ENCODE measurements at regions not wholly inside any gene's neighbourhood (a gene's known extent, or its start where the extent isn't known, plus 50 kb on each side); places are given as distances from the start of the nearest gene placed in this dataset.

- no peak for TF ChIP-seq Cebpa-rat (IDR thresholded peaks at IDR 0.05)
- H3K4me3 ChIP-seq = no peak overlapping the region
- H3K36me3 ChIP-seq = no peaks in the 10 kb centered on the region
Observed at GRCh38 chr5:84569307-84569706, 184.6 kb upstream of the EDIL3 start.

GRCh38 chr5:84568171-84568570 is 183.5 kb upstream of the EDIL3 start:
- Histone ChIP-seq H3K9me3 (replicated peaks in 1 of 11) (no peaks in the 10 kb centered on the region), H3K36me3 (no peaks in the 10 kb centered on the region), H3K4me2 (no peak overlapping the region), H3K27me3 (no peaks in the 10 kb centered on the region), H3K27ac (no peak overlapping the region), H3K9ac (no peak overlapping the region), H3K4me1 (no peaks in the 10 kb centered on the region), H4K20me1 (no peaks in the 10 kb centered on the region), H3K4me3 (no peak overlapping the region)
- TF ChIP-seq Cebpa-rat (IDR thresholded peaks at IDR 0.05) = no peak

More at GRCh38 chr5:84569307-84569706, 184.6 kb upstream of the EDIL3 start:
- Histone ChIP-seq H3K9ac (no peak overlapping the region), H3K4me2 (no peak overlapping the region), H3K4me1 (no peaks in the 10 kb centered on the region), H3K27me3 (no peaks in the 10 kb centered on the region), H3K27ac (no peak overlapping the region), H4K20me1 (no peaks in the 10 kb centered on the region), H3K9me3 (replicated peaks in 1 of 11) (no peaks in the 10 kb centered on the region)

- H3K27me3 ChIP-seq = no peaks in the 10 kb centered on the region
- H3K9ac ChIP-seq = no peak overlapping the region
- no peak overlapping the region for H3K4me3 ChIP-seq
- no peaks in the 10 kb centered on the region for H4K20me1 ChIP-seq
- H3K27ac ChIP-seq = no peak overlapping the region
- H3K36me3 ChIP-seq = no peaks in the 10 kb centered on the region
- H3K9me3 ChIP-seq (replicated peaks in 1 of 11) = no peaks in the 10 kb centered on the region
- no peaks in the 10 kb centered on the region for H3K4me1 ChIP-seq
- TF ChIP-seq Cebpa-rat (IDR thresholded peaks at IDR 0.05) = no peak
- H3K4me2 ChIP-seq = no peak overlapping the region
Observed at GRCh38 chr5:84565866-84566265, 181.2 kb upstream of the EDIL3 start.

GRCh38 chr5:84564321-84565075 is 179.8 kb upstream of the EDIL3 start:
- TF ChIP-seq Cebpa-rat (IDR thresholded peaks at IDR 0.05) = no peak
- no peak overlapping the region for H3K27ac ChIP-seq
- H3K36me3 ChIP-seq = no peaks in the 10 kb centered on the region
- H4K20me1 ChIP-seq = no peaks in the 10 kb centered on the region
- H3K4me3 ChIP-seq = no peak overlapping the region
- no peak overlapping the region for H3K9ac ChIP-seq
- no peak overlapping the region for H3K4me2 ChIP-seq
- H3K9me3 ChIP-seq (replicated peaks in 1 of 11) = no peaks in the 10 kb centered on the region
- no peaks in the 10 kb centered on the region for H3K27me3 ChIP-seq
- no peaks in the 10 kb centered on the region for H3K4me1 ChIP-seq

GRCh38 chr5:84550222-84550621 is 165.5 kb upstream of the EDIL3 start:
- H3K9me3 ChIP-seq (replicated peaks in 1 of 11) = no peaks in the 10 kb centered on the region
- H3K36me3 ChIP-seq = no peaks in the 10 kb centered on the region
- H3K27ac ChIP-seq = no peak overlapping the region
- H3K9ac ChIP-seq = no peak overlapping the region
- TF ChIP-seq Cebpa-rat (IDR thresholded peaks at IDR 0.05) = no peak
- H4K20me1 ChIP-seq = no peaks in the 10 kb centered on the region
- H3K4me3 ChIP-seq = no peak overlapping the region
- no peaks in the 10 kb centered on the region for H3K27me3 ChIP-seq
- H3K4me1 ChIP-seq = no peaks in the 10 kb centered on the region
- no peak overlapping the region for H3K4me2 ChIP-seq

- Histone ChIP-seq H3K9me3 (replicated peaks in 1 of 11) (no peaks in the 10 kb centered on the region), H3K4me1 (no peaks in the 10 kb centered on the region), H3K27ac (no peak overlapping the region), H3K36me3 (no peaks in the 10 kb centered on the region), H4K20me1 (no peaks in the 10 kb centered on the region), H3K9ac (no peak overlapping the region), H3K4me2 (no peak overlapping the region), H3K4me3 (no peak overlapping the region), H3K27me3 (no peaks in the 10 kb centered on the region)
- no peak for TF ChIP-seq Cebpa-rat (IDR thresholded peaks at IDR 0.05)
Observed at GRCh38 chr5:84549054-84549453, 164.4 kb upstream of the EDIL3 start.

- H3K4me3 ChIP-seq = no peak overlapping the region
- H3K9ac ChIP-seq = no peak overlapping the region
- no peaks in the 10 kb centered on the region for H3K36me3 ChIP-seq
- H3K4me1 ChIP-seq = no peaks in the 10 kb centered on the region
- no peak for TF ChIP-seq Cebpa-rat (IDR thresholded peaks at IDR 0.05)
- H4K20me1 ChIP-seq = no peaks in the 10 kb centered on the region
- H3K9me3 ChIP-seq (replicated peaks in 1 of 11) = peaks cover 0 to 5% (median 0%) of the 10 kb centered on the region in 11 experiments; a peak in 3 of 22 replicates
- no peak overlapping the region for H3K4me2 ChIP-seq
- no peaks in the 10 kb centered on the region for H3K27me3 ChIP-seq
- no peak overlapping the region for H3K27ac ChIP-seq
Observed at GRCh38 chr5:84546686-84547085, 162.0 kb upstream of the EDIL3 start.

GRCh38 chr5:84536797-84537196 is 152.1 kb upstream of the EDIL3 start:
- no peaks in the 10 kb centered on the region for H4K20me1 ChIP-seq
- no peaks in the 10 kb centered on the region for H3K27me3 ChIP-seq
- H3K36me3 ChIP-seq = no peaks in the 10 kb centered on the region
- H3K4me3 ChIP-seq = no peak overlapping the region
- H3K9ac ChIP-seq = no peak overlapping the region
- no peak overlapping the region for H3K4me2 ChIP-seq
- no peak for TF ChIP-seq Cebpa-rat (IDR thresholded peaks at IDR 0.05)
- no peaks in the 10 kb centered on the region for H3K4me1 ChIP-seq
- H3K9me3 ChIP-seq (replicated peaks in 1 of 11) = peaks cover 0 to 22% (median 8%) of the 10 kb centered on the region in 11 experiments; a peak in 14 of 22 replicates
- H3K27ac ChIP-seq = no peak overlapping the region

GRCh38 chr5:84535281-84535680 is 150.6 kb upstream of the EDIL3 start:
- no peak for TF ChIP-seq Cebpa-rat (IDR thresholded peaks at IDR 0.05)
- no peaks in the 10 kb centered on the region for H3K4me1 ChIP-seq
- peaks cover 0 to 12% (median 7%) of the 10 kb centered on the region in 11 experiments; a peak in 12 of 22 replicates for H3K9me3 ChIP-seq (replicated peaks in 1 of 11)
- no peak overlapping the region for H3K27ac ChIP-seq
- no peaks in the 10 kb centered on the region for H4K20me1 ChIP-seq
- H3K9ac ChIP-seq = no peak overlapping the region
- no peaks in the 10 kb centered on the region for H3K27me3 ChIP-seq
- no peak overlapping the region for H3K4me2 ChIP-seq
- H3K4me3 ChIP-seq = no peak overlapping the region
- no peaks in the 10 kb centered on the region for H3K36me3 ChIP-seq

- no peaks in the 10 kb centered on the region for H3K4me1 ChIP-seq
- H3K9ac ChIP-seq = no peak overlapping the region
- TF ChIP-seq Cebpa-rat (IDR thresholded peaks at IDR 0.05) = no peak
- H3K27ac ChIP-seq = no peak overlapping the region
- no peaks in the 10 kb centered on the region for H3K9me3 ChIP-seq (replicated peaks in 1 of 11)
- no peak overlapping the region for H3K4me2 ChIP-seq
- H3K27me3 ChIP-seq = no peaks in the 10 kb centered on the region
- no peak overlapping the region for H3K4me3 ChIP-seq
- no peaks in the 10 kb centered on the region for H4K20me1 ChIP-seq
- H3K36me3 ChIP-seq = no peaks in the 10 kb centered on the region
Observed at GRCh38 chr5:84524491-84524890, 139.8 kb upstream of the EDIL3 start.

Data from BLaER1 treated with 17β-estradiol and CSF1 and Interleukin-3, amounts not matched to agents 10 nM and 100 nM (cell line).